ENCODE measurements at regions not wholly inside any gene's neighbourhood (a gene's known extent, or its start where the extent isn't known, plus 50 kb on each side); places are given as distances from the start of the nearest gene placed in this dataset.
"Not testable (repeated sequence)": the region's sequence is repeated elsewhere in the genome, so short reads cannot be mapped to it uniquely, and the experiment has no call there.

GRCh38 chr1:232351335-232351734, 278.6 kb downstream of the SIPA1L2 start:
- no peak for TF ChIP-seq CTCF (IDR thresholded peaks at IDR 0.05; ENCODE audit: low read depth, low read length, missing control alignments)
- DNase-seq (ENCODE audit: low read depth) = no peak
- no peak overlapping the region for H3K4me3 ChIP-seq (ENCODE audit: low read depth, low read length)
- in situ Hi-C loops (cut with HindIII; ENCODE audit: low sequenced_read_pairs) = no loop called here

GRCh38 chr1:232346844-232347243, 283.1 kb downstream of the SIPA1L2 start:
- no peak for DNase-seq (ENCODE audit: low read depth)

GRCh38 chr1:232344791-232345399, 285.0 kb downstream of the SIPA1L2 start:
- no peak overlapping the region for H3K4me3 ChIP-seq (ENCODE audit: low read depth, low read length)
- DNase-seq (ENCODE audit: low read depth) = no peak
- in situ Hi-C loops (cut with HindIII; ENCODE audit: low sequenced_read_pairs) = no loop called here
- no peak for TF ChIP-seq CTCF (IDR thresholded peaks at IDR 0.05; ENCODE audit: low read depth, low read length, missing control alignments)

More at GRCh38 chr1:232346844-232347243, 283.1 kb downstream of the SIPA1L2 start:
- TF ChIP-seq CTCF (IDR thresholded peaks at IDR 0.05; ENCODE audit: low read depth, low read length, missing control alignments) = no peak
- H3K4me3 ChIP-seq (ENCODE audit: low read depth, low read length) = no peak overlapping the region
- in situ Hi-C loops (cut with HindIII; ENCODE audit: low sequenced_read_pairs) = no loop called here

GRCh38 chr1:232344186-232344585, 285.7 kb downstream of the SIPA1L2 start:
- H3K4me3 ChIP-seq (ENCODE audit: low read depth, low read length); DNase-seq (ENCODE audit: low read depth); in situ Hi-C loops (cut with HindIII; ENCODE audit: low sequenced_read_pairs): not testable (repeated sequence)

- DNase-seq (ENCODE audit: low read depth) = no peak
- in situ Hi-C loops (cut with HindIII; ENCODE audit: low sequenced_read_pairs) = no loop called here
- no peak for TF ChIP-seq CTCF (IDR thresholded peaks at IDR 0.05; ENCODE audit: low read depth, low read length, missing control alignments)
- H3K4me3 ChIP-seq (ENCODE audit: low read depth, low read length) = no peak overlapping the region
Observed at GRCh38 chr1:232340446-232340845, 289.5 kb downstream of the SIPA1L2 start.

- no peak overlapping the region for H3K4me3 ChIP-seq (ENCODE audit: low read depth, low read length)
- in situ Hi-C loops (cut with HindIII; ENCODE audit: low sequenced_read_pairs) = no loop called here
- no peak for DNase-seq (ENCODE audit: low read depth)
- TF ChIP-seq CTCF (IDR thresholded peaks at IDR 0.05; ENCODE audit: low read depth, low read length, missing control alignments) = no peak
Observed at GRCh38 chr1:232339073-232339472, 290.9 kb downstream of the SIPA1L2 start.

GRCh38 chr1:232335741-232336293, 294.1 kb downstream of the SIPA1L2 start:
- no peak for DNase-seq (ENCODE audit: low read depth)

More at GRCh38 chr1:232335741-232336293, 294.1 kb downstream of the SIPA1L2 start:
- H3K4me3 ChIP-seq (ENCODE audit: low read depth, low read length) = no peak overlapping the region
- no peak for TF ChIP-seq CTCF (IDR thresholded peaks at IDR 0.05; ENCODE audit: low read depth, low read length, missing control alignments)
- in situ Hi-C loops (cut with HindIII; ENCODE audit: low sequenced_read_pairs) = no loop called here
